NCI-H2081 (cell line): ENCODE measurements at regions not wholly inside any gene's neighbourhood (a gene's known extent, or its start where the extent isn't known, plus 50 kb on each side); places are given as distances from the start of the nearest gene placed in this dataset.
"Not testable (repeated sequence)": the region's sequence is repeated elsewhere in the genome, so short reads cannot be mapped to it uniquely, and the experiment has no call there.

ENCODE experiments used
- DNase-seq, 2 experiments: peaks; one replicate each; lab custom pipeline; 2025; lab: John Stamatoyannopoulos, UW

- no peak for DNase-seq
Observed at GRCh38 chr11:56876621-56877275, 112.0 kb upstream of the OR5AK2 start.

GRCh38 chr11:56855217-56855616, 106.7 kb upstream of the OR9G4 start:
- DNase-seq: no peak

- no peak for DNase-seq
Observed at GRCh38 chr11:56852131-56852530, 103.6 kb upstream of the OR9G4 start.

GRCh38 chr11:56849852-56850251, 101.4 kb upstream of the OR9G4 start:
- DNase-seq: no peak

GRCh38 chr11:56849250-56849649, 100.8 kb upstream of the OR9G4 start:
- DNase-seq: no peak

GRCh38 chr11:56848141-56848809, 99.8 kb upstream of the OR9G4 start:
- DNase-seq: no peak

- no peak for DNase-seq
Observed at GRCh38 chr11:56846631-56847576, 98.4 kb upstream of the OR9G4 start.

- DNase-seq: no peak
Observed at GRCh38 chr11:56845121-56845732, 96.7 kb upstream of the OR9G4 start.

GRCh38 chr11:56843816-56844215, 95.3 kb upstream of the OR9G4 start:
- no peak for DNase-seq

GRCh38 chr11:56842814-56843794, 94.6 kb upstream of the OR9G4 start:
- no peak for DNase-seq

- DNase-seq: peak; percentile 3 to 8
Observed at GRCh38 chr11:56841210-56841810, 92.8 kb upstream of the OR9G4 start.

- not testable (repeated sequence) for DNase-seq
Observed at GRCh38 chr11:56827357-56827756, 78.9 kb upstream of the OR9G4 start.

GRCh38 chr11:56819916-56820315, 71.4 kb upstream of the OR9G4 start:
- DNase-seq: no peak

GRCh38 chr11:56817661-56818060, 69.2 kb upstream of the OR9G4 start:
- no peak for DNase-seq

- no peak for DNase-seq
Observed at GRCh38 chr11:56816259-56816658, 67.8 kb upstream of the OR9G4 start.

- DNase-seq: no peak
Observed at GRCh38 chr11:56808326-56808725, 59.8 kb upstream of the OR9G4 start.

- no peak for DNase-seq
Observed at GRCh38 chr11:56799691-56800210, 51.3 kb upstream of the OR9G4 start.
